Hematopoietic multipotent progenitor cell treated with erythropoietin and hydrocortisone succinate and interleukin-3 and kit ligand, for 15 days (in vitro differentiated cells): ENCODE measurements at regions not wholly inside any gene's neighbourhood (a gene's known extent, or its start where the extent isn't known, plus 50 kb on each side); places are given as distances from the start of the nearest gene placed in this dataset.
"Not testable (repeated sequence)": the region's sequence is repeated elsewhere in the genome, so short reads cannot be mapped to it uniquely, and the experiment has no call there.

ENCODE experiments used
- DNase-seq: peaks from one replicate; pipeline ENCODE4 v3.0.0-alpha.2; 2015; ENCODE audit warnings: low spot score

- DNase-seq, result no peak
Observed at GRCh38 chr16:65837464-65837863, 529.0 kb upstream of the CDH5 start.

- DNase-seq, result no peak
Observed at GRCh38 chr16:65834688-65835087, 531.8 kb upstream of the CDH5 start.

DNA sequence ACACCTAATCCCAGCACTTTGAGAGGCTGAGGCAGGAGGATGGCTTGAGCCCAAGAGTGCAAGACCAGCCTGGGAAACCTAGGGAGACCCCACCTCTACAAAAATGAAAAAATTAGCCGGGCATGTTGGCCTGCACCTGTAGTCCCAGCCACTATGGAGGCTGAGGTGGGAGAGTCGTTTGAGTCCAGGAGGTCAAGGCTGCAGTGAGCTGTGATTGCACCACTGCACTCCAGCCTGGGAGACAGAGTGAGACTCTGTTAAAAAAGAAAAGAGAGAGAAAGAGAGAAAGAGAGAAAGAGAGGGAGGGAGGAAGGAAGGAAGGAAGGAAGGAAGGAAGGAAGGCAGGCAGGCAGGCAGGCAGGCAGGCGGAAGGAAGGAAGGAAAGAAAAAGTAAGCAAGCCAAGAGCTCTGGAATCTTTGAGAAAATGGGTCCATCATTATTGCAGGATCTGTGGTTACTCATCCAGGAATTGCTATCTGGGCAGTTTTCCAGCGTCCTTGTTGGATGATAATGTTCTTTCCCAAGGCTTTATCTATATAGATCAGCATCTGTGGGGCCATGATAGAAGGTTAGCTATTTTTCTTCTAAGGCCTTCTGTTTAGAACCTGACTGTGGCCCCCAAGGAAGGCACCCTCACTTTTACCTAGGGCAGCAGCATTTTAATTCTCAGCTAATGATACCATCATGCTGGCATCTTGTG, 533.2 kb upstream of the CDH5 start:
- DNase-seq, result no peak

GRCh38 chr16:65832679-65833078, 533.8 kb upstream of the CDH5 start:
- no peak for DNase-seq

DNA sequence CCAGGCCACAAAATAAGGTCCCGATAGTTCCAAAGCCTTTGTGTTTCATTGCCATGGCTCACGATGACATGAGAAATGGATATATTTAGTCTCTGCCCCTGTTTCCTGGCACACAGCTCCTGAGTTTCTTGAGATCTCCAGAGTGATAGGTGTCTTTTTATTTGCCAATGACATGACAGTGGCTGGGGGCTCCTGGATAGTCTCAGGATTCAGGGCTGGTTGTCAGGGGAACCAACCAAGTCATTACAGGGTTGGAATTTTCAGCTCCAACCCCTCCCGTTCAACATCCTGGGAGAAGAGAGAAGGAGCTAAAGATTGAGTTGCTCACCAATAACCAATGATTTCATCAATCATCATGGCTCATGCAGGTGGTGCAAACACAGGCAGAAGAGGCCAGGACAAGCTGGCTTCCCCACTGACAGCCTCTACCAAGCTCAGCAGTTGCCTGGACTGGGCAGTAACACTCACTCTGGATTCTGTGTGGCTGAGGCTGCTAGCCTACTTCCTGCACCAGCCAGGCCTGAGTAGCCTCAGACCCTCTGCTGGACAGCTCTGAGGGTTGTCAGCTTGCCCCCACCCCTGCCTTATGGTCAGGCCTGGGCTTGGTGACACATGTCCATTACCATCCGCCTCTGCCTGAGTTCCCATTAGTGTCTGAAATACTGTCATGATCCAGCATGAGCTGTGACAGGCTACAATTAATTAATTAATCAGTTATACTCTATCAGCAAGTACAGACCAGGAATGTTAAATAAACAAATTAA, 534.4 kb upstream of the CDH5 start:
- no peak for DNase-seq

- DNase-seq, result no peak
Observed at GRCh38 chr16:65829076-65829475, 537.4 kb upstream of the CDH5 start.

DNA sequence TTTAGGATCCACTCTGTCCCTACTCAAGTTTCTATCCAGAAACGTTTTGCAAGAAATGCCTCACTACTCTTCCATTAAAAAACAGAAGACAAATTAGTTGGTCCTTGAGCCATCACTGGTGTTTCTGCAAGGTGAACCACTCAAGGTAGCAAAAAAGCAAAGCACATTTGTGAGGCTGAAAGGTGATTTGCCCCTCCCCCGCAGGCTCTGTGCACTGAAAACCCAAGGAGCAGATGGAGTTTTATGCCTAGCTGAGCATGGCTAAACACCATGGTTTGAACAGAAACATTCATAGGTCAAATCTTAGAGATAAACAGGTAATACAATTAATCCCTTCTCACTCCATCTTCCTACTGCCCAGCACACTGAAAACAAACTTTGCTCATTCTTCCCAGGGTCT, 538.2 kb upstream of the CDH5 start:
- no peak for DNase-seq

- no peak for DNase-seq
Observed at GRCh38 chr16:65827231-65827630, 539.3 kb upstream of the CDH5 start.

- DNase-seq, result no peak
Observed at GRCh38 chr16:65825191-65825856, 541.2 kb upstream of the CDH5 start.

DNA sequence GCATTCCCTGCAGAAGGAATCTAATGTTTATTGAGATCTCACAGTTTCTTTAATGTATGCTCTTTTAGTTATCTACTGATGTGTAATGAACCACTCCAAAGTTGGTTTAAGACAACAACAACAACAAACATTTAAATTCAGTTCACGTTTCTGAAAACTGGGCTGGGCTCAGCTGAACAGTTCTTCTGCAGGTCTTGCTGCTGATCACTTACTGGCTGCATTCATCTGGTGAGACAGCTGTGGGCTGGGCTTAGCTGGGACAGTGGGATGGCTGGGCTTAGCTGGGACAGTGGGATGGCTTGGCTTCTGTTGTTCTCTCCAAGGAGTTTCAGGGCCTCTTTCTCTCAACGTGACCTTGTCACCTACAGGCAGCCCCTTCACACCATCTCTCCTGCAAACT, 544.3 kb upstream of the CDH5 start:
- no peak for DNase-seq

- no peak for DNase-seq
Observed at GRCh38 chr16:65819136-65819898, 547.2 kb upstream of the CDH5 start.

GRCh38 chr16:65817799-65818198, 548.7 kb upstream of the CDH5 start:
- DNase-seq, result no peak

DNA sequence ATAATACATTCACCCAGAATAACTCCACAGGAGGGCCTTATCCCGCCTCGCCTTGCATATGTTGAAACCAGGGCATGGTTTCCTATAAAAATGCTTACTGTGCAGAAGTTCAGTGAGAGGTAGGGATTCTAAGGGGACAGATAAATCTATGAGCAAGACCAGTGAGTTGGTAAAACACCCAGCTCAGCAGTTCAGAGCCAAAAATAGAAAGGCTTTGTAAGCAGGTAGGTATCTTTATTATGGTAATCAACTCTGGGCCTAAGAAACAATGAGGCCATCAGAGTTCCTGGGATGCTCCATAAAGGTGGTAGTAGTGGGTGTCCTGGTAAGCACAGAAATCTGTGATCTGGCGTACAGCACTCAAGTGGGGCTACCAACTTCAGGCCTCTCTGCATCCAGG, 549.4 kb upstream of the CDH5 start:
- DNase-seq, result no peak

DNA sequence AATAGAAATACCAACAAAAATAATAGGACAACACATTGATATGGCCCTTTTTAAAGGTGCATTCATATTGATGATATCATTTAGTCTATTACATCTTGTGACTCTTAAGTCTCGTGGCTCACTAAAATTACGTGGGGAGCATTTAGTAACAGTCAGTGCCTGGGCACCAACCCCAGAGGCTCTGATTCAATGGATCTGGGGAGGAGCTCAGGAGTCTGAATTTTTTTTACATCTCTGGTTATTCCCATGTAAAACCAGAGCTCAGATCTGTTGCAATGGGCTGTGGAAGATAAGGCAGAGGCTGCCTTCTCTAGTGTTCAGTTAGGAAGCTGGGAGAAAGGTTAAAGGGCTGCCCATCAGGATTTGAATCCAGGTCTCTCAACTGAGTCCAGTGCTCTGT, 549.9 kb upstream of the CDH5 start:
- DNase-seq, result no peak

DNA sequence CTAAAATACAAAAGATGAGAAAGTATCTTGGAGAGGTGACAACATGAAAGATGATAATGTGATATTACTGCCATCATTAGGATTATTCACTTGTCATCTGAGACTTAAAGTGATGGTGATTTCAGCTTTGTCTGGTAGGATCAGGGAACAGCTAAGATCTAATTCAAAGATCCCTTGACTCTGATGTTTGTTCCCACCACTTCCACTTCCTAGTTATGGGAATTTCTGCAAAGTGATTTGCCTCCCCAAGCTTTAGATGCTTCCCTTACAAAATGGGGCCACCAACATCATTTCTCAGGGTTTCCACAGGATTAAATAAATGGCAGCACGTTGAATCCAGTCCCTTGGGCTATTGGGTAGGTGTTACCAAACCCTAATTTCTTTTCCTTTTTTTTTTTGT, 550.8 kb upstream of the CDH5 start:
- no peak for DNase-seq

DNA sequence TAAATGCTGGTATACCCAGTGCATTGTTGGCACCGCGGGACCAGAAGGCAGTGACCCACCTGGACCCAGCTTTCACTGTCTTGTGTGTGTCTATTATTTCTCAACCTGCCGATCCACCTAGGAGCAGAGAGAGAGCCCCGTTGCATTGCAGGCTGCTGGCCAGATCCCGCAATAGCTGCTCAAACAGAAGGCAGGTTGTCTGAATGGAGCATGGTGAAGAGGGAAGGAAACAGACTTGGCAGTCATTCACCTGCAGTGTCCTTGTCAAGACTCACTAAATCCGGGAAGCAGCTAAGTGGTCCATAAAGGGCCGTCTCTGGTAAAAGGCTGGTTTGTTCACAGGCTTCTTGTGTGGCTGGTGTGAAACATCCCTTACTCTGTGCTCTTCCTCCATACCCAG, 552.6 kb upstream of the CDH5 start:
- not testable (repeated sequence) for DNase-seq

GRCh38 chr16:65809627-65810026, 556.9 kb upstream of the CDH5 start:
- no peak for DNase-seq

DNA sequence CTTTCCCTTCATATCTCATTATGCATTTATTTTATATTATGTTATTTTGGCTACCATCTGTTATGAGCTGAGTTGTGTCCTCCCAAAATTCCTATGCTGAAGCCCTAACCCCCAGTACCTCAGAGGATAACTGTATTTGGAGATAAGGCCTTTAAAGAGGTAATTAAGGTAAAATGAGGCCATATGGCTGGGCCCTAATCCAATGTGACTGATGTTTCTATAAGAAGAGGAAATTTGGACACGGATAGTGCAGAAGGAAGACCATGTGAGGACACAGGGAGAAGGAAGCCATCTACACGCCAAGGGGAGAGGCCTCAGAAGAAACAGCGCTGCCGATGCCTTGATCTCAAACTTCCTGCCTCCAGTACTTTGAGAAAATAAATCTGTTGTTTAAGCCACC, 557.7 kb upstream of the CDH5 start:
- no peak for DNase-seq

- DNase-seq, result no peak
Observed at GRCh38 chr16:65807858-65808257, 558.6 kb upstream of the CDH5 start.

GRCh38 chr16:65805704-65806103, 560.8 kb upstream of the CDH5 start:
- not testable (repeated sequence) for DNase-seq

GRCh38 chr16:65796481-65796880, 570.0 kb upstream of the CDH5 start:
- no peak for DNase-seq

GRCh38 chr16:65794973-65795372, 571.5 kb upstream of the CDH5 start:
- DNase-seq, result no peak

- no peak for DNase-seq
Observed at GRCh38 chr16:65793781-65794180, 572.7 kb upstream of the CDH5 start.
